ENCODE measurements at regions not wholly inside any gene's neighbourhood (a gene's known extent, or its start where the extent isn't known, plus 50 kb on each side); places are given as distances from the start of the nearest gene placed in this dataset.
"Not testable (repeated sequence)": the region's sequence is repeated elsewhere in the genome, so short reads cannot be mapped to it uniquely, and the experiment has no call there.

DNA sequence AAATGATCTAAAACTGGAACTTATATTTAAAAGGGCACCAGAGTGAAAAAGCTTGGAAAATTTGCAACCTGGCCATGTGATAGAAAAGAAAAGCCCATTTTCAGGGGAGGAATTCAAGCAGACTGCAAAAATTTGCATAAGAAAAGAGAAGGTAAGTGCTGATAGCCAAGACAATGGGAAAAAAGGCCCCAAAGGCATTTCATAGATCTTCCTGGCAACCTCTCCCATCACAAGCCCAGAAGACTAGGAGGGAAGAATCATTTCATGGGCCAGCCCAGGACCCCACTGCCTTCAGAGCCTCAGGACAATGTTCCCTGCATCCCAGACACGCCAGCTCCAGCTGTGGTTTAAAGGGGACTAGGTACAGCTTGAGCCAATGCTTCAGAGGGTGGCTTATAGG lies 887.3 kb upstream of the DIAPH2 start:
- FAIRE-seq, result no peak

DNA sequence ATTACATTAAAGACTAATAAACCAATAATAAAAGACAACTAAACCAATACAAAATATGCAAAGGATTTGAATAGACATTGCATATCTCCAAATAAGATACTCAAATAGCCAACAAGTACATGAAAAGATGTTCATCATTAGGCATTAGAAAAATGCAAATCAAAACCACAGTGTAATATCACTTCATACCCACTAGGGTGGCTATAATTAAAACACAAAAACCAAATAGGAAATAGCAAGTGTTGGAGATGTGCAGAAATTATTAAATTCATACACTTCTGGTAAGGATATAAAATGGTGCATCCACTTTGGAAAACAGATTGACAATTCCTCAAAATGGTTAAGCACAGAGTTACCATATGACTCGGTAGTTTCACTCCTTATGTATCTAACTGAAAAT lies 860.8 kb upstream of the DIAPH2 start:
- no peak for FAIRE-seq

- no peak for FAIRE-seq
Measured at GRCh38 chrX:95835223-95835622, 849.4 kb upstream of the DIAPH2 start.

- no peak for FAIRE-seq
Measured at GRCh38 chrX:95836517-95836916, 848.1 kb upstream of the DIAPH2 start.

DNA sequence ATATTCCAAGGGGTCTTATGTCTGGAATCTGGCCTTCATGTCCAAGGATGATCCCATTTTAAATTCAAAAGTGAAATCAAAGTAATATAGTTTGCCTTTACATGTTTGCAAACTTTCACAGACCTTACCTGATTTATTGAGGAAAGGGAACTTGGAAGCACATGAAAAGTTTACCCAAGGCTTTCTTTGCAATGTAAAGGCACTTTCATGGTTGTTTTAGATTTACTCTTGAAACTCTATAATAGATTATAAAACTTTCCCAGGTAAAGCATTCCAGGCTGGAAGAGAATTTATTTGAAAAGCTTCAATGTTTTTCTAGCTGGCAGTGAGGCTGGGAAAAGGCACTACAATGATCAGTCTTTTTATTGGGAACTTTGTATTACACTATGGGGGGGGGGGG lies 842.8 kb upstream of the DIAPH2 start:
- no peak for FAIRE-seq

GRCh38 chrX:95860127-95860526 lies 824.5 kb upstream of the DIAPH2 start:
- no peak for FAIRE-seq

GRCh38 chrX:95875661-95876060 lies 809.0 kb upstream of the DIAPH2 start:
- no peak for FAIRE-seq

GRCh38 chrX:95878874-95879273 lies 805.8 kb upstream of the DIAPH2 start:
- no peak for FAIRE-seq

DNA sequence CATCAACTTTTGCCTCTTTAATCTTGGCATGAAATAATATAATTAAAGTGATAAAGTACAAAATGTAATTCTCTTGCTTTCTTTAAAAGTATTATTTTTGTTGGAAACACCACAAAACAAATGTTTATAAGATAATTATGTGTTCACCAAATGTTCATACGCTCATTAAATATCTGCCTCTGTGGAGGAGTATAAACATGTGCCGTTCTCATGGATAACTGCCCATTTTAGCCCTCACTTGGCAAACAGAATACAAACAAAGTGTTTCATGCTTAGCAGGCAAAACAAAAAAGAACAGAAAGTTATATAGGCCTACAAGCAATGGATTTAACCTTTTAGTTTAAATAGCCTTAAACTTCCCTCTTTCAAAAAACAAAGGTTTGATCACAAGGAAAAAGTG lies 800.5 kb upstream of the DIAPH2 start:
- FAIRE-seq, result no peak

GRCh38 chrX:95885074-95885473 lies 799.6 kb upstream of the DIAPH2 start:
- FAIRE-seq, result no peak

DNA sequence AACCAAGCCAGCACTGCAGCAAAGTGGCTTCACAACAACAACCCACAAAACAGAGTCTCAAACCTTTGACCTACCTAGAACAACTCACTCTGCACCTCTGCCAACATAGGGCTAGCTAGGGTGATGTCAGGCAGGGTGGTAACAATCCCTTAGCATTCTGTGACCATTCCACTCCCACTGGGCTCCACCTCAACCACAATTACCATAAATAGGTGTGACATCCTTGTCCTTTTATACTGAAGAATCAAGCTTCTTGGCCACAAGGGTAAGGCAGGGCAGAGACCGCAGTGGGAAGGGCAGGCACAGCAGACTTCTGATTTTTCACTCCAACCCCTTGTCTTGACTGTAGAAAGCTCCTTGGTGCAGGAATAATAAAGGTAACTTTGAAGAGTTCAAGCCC lies 795.4 kb upstream of the DIAPH2 start:
- FAIRE-seq, result no peak

DNA sequence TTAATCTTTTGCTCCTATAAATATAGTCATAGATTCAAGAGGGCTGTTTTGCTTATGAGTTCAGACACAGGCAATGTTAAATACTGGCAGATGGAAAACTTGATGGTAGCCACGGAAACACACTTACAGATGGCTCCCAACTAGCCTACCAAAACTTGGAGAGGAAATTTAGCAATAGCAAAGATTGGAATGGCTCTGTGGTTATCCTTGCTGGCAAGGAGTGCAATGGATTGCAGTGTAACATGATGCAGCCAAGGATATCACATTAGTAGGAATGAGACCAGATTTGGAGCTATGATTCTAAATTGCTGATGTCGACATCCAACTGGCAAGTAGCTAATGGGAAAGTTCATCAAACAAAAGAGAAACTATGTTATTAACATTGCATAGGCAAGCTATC lies 791.0 kb upstream of the DIAPH2 start:
- FAIRE-seq, result no peak

DNA sequence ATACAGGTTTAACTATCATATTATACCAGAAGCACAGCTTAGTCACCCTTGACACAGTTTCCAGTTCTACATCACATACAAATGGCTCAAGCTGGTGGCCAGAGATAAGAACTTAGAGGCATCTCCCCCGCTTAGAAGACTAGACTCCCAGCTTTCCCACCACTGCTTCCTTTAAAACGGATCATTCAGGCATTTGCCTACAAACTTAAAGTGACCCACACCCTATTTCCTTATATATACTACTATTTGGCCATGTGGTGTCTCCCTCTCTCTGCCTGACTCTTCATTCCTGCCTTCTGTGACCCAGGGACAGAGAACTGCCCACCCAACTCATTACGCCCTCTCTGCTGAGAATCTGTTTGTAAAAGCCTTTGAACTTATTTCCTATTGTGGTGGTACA lies 781.2 kb upstream of the DIAPH2 start:
- FAIRE-seq, result no peak

DNA sequence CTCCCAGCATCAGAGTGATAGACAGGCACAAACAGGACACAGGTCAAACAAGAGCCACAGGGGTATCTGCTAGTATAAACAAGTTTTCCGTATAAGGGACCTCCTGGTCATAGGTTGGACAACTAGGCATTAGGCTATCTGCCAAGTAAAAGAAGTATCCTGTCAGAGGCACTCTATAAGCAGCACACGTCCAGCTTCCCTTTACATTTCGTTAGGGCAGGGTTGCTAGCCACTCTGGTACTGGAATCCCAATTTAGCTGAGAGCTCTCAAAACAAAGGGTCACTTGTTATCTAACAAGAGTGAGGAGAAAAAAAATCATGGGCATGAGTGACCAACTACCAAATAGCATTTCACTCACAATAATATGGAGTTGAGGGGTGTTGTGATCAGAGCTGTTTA lies 780.7 kb upstream of the DIAPH2 start:
- FAIRE-seq, result no peak

GRCh38 chrX:95907081-95907480 lies 777.6 kb upstream of the DIAPH2 start:
- no peak for FAIRE-seq

DNA sequence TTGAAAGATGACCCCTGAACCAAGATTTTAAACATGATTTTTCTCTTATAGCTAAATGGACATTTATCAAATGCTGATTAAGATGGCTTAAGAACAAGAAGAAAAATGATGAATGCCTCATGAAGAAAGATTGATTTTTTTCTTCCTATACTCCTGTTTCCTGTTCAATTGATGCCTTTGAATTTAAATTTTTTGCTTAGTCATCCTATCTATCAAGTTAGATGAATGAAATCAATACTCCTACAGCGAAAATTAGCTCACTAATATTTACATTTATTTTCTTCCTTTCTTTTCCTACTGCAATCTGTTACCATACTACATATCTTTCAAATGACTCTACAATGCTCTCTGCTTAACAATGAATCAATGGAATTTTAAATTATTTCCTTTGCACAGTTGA lies 773.6 kb upstream of the DIAPH2 start:
- FAIRE-seq, result no peak

DNA sequence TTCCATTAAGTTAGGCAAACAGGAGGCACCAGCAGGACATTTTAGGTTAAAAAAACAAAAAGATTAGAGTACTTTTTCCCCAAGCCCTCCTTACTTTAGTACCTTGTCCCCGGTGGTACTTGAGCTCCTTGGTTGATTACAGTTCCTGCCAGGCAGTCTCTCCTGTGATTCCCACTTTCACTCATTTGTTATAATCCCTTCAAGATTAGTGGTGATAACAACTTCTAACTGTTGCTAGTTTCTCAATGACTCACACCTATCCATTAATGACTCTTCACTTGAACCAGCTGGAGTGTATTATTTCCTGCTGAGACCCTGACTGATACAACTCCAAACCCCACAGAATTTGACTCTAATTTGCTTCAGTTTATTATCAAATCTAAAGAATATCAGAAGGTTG lies 765.0 kb upstream of the DIAPH2 start:
- FAIRE-seq, result no peak

DNA sequence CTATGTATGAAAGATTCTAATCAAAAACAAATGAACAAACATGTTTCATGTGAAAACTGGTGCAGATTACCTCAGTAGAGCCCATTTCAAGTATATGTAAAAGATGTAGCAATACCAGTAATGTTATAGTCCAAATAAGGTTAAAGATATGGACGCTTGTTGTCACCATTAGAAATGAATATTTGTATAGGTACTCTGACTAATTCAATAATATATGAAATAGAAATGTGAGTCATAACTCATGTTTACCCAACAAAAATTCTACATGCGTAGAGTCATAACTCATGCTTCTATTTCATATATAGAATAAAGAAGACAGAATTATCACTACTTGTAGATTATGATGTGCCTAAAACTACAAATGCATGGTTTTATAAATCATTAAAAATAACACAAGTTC lies 739.1 kb upstream of the DIAPH2 start:
- FAIRE-seq, result peak; percentile 46

- FAIRE-seq, result no peak
Measured at GRCh38 chrX:95949588-95949987, 735.1 kb upstream of the DIAPH2 start.

DNA sequence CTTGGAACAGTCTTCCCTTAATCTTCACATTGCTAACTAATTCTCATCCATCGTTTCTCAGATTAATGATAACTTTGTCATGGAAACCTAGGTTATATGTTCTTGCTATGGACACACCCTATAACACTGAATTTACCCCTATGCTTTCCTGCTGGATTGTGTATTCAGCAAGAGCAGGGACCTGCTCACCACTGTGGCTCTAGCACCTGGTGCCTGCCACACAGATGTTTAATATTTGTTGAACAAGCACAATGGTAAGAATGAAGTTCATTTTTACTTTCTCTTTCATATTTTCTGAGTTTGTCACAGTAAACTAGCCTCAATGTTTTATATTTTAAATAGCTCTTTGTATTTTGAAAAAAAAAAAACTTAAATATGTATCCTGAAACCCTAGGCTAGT lies 734.0 kb upstream of the DIAPH2 start:
- FAIRE-seq, result no peak

DNA sequence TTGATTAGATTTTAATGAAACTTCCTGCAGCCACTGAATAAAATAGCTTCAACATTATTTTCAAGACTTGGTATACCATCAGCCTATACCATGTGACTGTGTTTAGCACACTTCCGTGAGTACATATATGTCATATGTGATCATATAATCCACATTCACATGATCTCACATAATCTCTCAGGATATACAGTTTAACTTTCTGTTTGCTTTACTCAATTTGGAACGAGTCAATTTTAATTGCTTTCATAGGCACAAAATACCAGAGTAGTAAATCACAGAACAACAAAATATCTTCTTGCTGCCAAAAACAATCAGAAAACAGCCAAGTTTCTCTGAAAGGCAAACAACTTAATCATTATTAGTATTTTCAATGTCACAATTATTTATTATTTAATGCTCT lies 731.1 kb upstream of the DIAPH2 start:
- no peak for FAIRE-seq

GRCh38 chrX:95956745-95957144 lies 727.9 kb upstream of the DIAPH2 start:
- FAIRE-seq, result no peak

DNA sequence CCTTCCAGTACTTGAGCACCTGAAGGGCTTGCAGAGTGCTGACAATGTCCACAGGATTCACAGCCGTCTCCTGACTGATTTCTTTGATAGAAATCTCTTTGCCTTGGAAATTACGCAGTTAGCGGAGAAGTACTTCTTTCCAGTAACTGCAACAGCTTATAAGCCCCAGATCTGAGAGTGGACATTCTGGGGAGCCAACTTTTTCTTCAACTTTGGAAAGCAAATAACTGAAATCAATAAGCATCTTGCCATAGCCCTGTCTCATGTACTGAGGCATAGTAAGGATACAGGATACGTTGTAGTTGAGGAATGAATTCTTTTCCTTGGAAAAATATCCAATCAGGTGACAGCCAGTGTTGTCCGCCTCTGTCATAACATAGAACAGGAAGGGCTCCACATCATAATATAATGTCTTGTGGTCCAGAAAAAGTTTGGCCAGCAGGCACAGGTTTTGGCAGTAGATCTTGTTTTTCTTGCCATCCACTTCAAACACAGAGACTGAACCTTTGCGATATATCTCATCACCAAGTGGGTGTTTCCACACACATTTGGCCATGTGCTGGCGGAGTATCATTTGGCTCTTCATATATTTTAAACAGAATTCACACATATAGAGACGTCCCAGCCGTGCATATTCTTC lies 711.1 kb upstream of the DIAPH2 start:
- not testable (repeated sequence) for FAIRE-seq

- FAIRE-seq, result no peak
Measured at GRCh38 chrX:95974096-95974470, 710.6 kb upstream of the DIAPH2 start.

- no peak for FAIRE-seq
Measured at GRCh38 chrX:95974890-95975289, 709.8 kb upstream of the DIAPH2 start.

DNA sequence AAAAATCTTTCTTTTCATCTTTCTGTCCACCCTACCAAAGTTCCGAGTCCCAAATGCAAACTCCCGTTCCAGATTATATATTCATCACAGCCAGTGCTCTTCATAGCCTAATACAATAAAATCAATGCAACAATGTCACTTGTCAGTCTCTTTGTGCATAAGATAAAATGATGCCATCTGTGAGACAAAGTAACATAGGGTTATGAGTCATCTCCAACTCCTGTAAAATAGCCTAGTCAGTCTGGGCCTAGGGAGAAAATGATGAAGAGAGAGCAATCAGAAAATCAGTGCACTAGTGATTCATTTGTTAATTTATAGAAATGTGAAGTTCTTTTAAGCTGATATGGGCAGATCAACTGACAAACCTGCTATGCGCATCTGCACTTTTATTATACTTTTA lies 689.1 kb upstream of the DIAPH2 start:
- FAIRE-seq, result no peak

Data from G401.6 (cell line).